Kidney glomerular epithelial cell (primary cell): ENCODE measurements at regions not wholly inside any gene's neighbourhood (a gene's known extent, or its start where the extent isn't known, plus 50 kb on each side); places are given as distances from the start of the nearest gene placed in this dataset.
A peak's percentile ranks its signal among the peaks of the same experiment; 100 is the strongest.
"Not testable (repeated sequence)": the region's sequence is repeated elsewhere in the genome, so short reads cannot be mapped to it uniquely, and the experiment has no call there.

Experiments
- DNase-seq: peaks from one replicate; lab custom pipeline; 2025; lab: John Stamatoyannopoulos, UW

DNA sequence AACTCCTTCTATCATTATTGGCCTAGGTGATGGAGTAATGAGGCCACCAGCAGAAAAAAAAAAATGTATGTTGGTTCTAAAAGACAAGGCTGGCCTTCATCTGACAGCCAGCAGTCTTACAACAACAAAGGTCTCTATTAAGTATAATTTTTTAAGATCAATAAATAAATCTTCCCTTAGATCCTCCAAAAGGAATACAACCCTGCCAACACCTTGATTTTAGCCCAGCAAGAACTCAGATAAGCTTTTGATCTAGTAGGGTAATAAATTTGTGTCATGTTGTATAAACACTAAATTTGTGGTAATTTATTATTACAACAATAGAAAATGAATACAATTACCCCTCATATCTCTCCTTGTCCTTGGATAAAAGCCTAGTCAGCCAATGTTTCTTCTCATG is 633.2 kb upstream of the FAM174A start:
- DNase-seq: no peak

- peak; percentile 98 for DNase-seq
Observed at GRCh38 chr5:99900302-99900852, 634.8 kb upstream of the FAM174A start.

DNA sequence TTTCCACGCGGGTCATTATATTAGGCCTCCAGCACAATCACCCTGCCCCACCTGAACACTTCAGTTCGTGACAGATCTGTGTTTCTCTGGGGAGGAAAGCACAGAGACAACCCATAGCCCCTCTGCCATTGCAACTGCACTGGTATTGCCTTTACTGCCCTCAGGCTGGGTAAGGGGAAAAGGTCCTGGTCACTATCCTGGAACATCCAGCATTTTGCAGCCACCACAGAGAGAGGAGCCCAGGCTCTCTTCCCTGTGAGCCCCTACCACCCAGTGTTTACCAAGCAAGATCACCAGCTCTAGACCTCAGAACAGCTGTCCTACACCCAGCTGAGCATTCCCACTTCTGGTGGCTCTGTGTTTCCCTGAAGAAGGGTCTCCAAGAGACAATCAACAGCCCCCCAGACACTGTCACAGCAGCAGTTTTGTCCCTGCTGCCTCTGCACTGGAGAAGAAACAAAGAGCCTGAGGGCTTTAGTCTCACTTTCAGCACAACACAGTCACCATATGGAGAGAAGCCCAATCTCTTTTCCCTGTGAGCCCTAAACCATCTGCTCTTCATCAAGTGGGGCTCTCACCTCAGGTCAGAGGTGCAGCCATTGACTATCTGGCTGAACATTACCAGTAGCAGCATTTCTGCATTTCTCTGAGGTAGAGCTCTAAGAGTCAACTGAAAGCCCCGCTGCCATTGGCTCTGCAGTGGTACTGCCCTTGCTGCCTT is 655.2 kb upstream of the FAM174A start:
- DNase-seq: no peak

DNA sequence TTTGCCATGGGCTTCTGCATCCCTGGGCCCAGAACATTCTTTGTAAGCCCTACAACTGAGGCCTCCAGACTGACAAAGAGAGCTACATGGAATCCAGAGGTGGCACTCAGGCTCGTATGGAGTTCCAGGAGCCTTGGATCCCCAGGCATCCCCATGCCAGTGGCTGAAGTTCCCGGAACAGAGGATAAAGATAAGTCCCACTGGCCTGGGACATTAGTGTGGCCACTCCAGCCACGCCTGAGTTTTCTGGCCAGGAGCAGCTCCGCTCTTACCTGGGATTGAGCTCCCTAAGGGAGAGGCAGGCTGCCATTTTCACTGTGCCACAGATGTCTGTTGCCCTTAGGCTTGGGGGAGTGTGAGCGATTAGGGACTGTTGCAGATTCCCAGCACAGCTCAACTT is 656.3 kb upstream of the FAM174A start:
- no peak for DNase-seq

DNA sequence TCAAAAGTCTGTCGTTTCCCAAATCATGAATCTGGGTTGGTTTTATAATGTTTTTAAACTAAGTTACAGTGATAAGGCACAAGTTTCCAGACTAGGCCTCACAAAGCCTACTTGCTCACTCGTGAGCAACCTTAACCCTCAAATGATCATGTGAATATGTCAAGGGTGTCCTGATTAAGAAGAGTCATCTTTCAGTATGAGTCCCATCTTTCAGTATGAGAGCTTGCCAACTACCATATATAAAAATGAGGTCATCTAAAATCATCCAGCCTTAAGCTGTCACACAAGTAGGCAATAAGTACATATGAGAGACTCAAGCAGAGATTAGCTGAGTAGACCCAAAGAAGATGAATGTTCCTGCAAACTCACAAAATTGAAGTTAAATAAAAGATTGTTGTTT is 668.4 kb upstream of the FAM174A start:
- DNase-seq: no peak

DNA sequence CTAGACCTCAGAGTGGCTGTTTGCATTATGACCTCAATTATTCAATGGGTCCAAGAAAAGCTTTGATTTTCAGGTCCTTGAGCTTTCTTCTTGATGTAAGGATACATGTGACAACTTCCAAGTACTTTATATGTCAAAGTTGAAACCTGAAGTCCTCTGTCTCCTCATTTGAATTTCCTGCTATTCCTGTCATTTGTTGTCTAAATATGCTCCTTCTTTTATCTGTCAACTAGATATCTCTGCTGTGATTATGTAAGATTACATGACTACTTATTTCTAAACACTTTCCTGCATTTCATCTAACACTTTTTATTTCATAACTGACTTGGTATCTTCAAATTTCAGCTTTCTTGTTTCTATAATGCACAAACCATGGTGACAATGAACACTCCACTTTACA is 670.0 kb upstream of the FAM174A start:
- no peak for DNase-seq

DNA sequence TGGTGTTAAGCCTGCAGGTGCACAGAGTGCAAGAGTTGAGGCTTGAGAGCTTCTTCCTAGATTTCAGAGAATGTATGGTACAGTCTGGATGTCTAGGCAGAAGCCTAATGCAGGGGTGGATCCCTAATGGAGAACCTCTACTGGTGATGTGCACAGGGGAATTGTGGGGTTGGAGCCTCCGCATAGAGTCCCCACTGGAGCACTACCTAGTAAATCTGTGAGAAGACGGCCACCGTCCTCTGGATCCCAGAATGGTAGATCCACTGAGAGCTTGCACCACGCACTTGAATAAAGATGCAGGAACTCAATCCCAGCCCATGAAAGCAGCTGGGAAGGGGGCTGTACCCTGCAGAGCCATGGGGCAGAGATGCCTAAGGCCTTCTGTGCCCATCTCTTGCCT is 699.4 kb upstream of the FAM174A start:
- DNase-seq: no peak

GRCh38 chr5:99827136-99827535 is 708.0 kb upstream of the FAM174A start:
- DNase-seq: no peak

DNA sequence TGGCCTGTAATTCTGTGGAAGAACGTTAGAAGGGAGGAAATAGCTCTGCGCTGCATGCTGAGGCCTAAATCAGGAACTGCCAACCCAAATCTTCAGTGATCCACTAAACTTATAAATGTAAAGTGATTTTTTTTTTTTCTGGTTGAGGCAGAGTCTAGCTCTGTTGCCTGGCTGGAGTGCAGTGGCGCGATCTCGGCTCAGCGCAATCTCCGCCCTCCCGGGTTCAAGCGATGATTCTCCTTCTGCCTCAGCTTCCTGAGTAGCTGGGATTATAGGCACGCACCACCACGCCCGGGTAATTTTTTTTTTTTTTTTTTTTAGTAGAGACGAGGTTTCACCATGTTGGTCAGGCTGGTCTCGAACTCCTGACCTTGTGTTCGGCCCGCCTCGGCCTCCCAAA is 717.4 kb upstream of the FAM174A start:
- DNase-seq: no peak

- no peak for DNase-seq
Observed at GRCh38 chr5:99814321-99815063, 720.7 kb upstream of the FAM174A start.

- no peak for DNase-seq
Observed at GRCh38 chr5:99808657-99809230, 726.4 kb upstream of the FAM174A start.

GRCh38 chr5:99807346-99807745 is 727.8 kb upstream of the FAM174A start:
- DNase-seq: no peak

DNA sequence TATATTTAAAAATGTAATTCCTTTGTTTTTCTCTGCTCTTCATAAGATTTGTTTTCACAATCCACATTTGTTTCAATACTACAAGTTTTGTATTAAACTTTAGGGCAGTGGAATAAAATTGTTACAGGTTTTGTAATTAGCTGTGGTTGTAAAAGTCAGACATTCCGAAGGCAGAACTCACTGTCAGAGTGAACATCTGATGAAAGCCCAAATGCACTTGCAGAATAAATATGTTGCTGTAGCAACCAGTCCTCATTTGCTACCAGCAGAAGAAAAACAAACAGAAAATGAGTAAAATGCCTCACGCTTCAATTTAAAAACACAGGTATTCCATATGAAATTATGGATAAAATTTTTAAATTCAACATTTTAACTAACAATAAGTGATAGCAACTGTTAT is 740.1 kb upstream of the FAM174A start:
- peak; percentile 29 for DNase-seq

- no peak for DNase-seq
Observed at GRCh38 chr5:99788482-99788881, 746.7 kb upstream of the FAM174A start.

DNA sequence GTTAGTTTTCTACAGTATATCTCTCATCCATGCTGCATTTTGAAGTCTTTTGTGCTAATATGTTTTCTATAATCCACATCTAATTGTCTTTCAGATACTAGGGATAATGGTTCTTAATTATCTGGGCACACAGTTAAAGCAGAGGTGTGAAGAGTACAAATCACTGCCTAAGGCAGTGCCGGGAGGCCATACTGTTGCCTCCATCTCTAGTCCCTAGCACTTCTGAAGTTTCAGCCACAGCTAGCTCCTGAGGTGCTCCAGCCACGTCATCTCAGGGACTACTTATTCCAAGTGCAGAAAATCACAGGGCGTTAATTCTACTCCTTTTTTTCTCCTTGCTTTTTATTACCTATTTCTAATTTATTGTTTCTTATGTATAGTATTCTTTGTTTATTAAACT is 760.0 kb upstream of the FAM174A start:
- no peak for DNase-seq

DNA sequence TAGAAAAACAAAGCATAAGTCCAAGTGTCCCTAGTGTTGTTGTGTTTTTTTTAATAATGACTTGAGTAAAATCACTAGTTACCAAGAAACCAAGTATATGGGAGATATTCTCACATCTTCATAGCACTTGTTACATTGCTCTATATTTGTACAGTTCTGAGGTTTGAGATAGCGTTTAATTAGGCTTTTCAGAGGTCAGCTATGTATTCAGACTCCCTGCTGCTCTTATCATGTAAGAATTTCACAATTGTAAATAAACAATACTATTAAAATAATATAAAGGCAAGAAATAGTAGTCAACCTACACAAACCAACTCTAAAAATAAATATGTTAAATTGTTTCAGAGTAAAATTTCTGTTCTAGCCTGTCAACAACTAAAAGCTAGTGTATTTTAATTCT is 761.9 kb upstream of the FAM174A start:
- DNase-seq: no peak

DNA sequence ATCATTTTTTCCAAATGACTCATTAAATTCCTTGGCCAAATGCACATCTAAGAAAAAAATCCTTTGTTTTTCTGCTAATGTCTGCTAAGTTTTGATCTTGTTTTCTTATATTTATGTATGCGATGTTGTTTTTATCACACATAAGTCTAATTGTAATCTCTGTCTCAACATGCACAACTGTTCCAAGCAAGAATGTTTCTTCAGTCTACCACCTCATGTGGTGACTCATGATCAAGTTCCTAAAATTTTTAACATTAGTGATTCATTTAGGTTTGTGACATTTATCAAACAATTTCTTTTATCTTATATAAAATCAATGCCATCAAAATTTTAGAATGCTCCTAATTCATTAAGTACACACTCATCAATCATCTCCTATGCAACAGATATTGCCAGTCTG is 763.9 kb upstream of the FAM174A start:
- DNase-seq: no peak

GRCh38 chr5:99765011-99765410 is 770.2 kb upstream of the FAM174A start:
- no peak for DNase-seq

GRCh38 chr5:99763021-99763774 is 772.0 kb upstream of the FAM174A start:
- no peak for DNase-seq

GRCh38 chr5:99747342-99747741 is 787.8 kb upstream of the FAM174A start:
- no peak for DNase-seq

DNA sequence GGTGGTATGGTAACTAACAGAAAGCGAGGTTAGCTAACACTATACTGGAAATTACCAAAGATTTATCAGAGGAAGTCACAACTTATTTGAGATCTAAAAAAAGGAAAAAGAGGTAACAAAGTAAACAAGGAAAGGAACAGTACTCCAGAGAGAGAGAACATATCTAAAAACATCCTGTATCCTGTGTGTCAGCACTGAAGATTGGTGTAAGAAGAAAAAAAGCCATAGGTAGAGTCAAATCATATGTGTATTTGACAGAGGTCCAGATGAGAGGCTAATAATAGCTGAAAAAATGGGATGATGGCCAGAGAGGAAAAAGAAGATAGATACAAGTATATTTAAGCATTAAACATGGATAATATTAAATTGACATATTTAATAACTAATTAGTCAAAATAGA is 802.0 kb upstream of the FAM174A start:
- not testable (repeated sequence) for DNase-seq

GRCh38 chr5:99730653-99731052 is 801.8 kb upstream of the CHD1 start:
- DNase-seq: not testable (repeated sequence)
